ENCODE measurements at regions not wholly inside any gene's neighbourhood (a gene's known extent, or its start where the extent isn't known, plus 50 kb on each side); places are given as distances from the start of the nearest gene placed in this dataset.
"Not testable (repeated sequence)": the region's sequence is repeated elsewhere in the genome, so short reads cannot be mapped to it uniquely, and the experiment has no call there.

GRCh38 chr14:84251411-84252115 lies 1278.4 kb upstream of the FLRT2 start:
- no peak for DNase-seq (ENCODE audit: low read depth in 4 of 4, low spot score in 3 of 4)

GRCh38 chr14:84252706-84253105 lies 1277.2 kb upstream of the FLRT2 start:
- no peak for DNase-seq (ENCODE audit: low read depth in 4 of 4, low spot score in 3 of 4)

- DNase-seq (ENCODE audit: low read depth in 4 of 4, low spot score in 3 of 4): no peak
These were observed 1276.6 kb upstream of the FLRT2 start for GRCh38 chr14:84253326-84253725.

- DNase-seq (ENCODE audit: low read depth in 4 of 4, low spot score in 3 of 4): no peak
These were observed 1275.7 kb upstream of the FLRT2 start for GRCh38 chr14:84254290-84254689.

- DNase-seq (ENCODE audit: low read depth in 4 of 4, low spot score in 3 of 4): no peak
These were observed 1267.0 kb upstream of the FLRT2 start for GRCh38 chr14:84262932-84263331.

GRCh38 chr14:84272290-84272721 lies 1257.6 kb upstream of the FLRT2 start:
- no peak for DNase-seq (ENCODE audit: low read depth in 4 of 4, low spot score in 3 of 4)

- no peak for DNase-seq (ENCODE audit: low read depth in 4 of 4, low spot score in 3 of 4)
These were observed 1256.8 kb upstream of the FLRT2 start for GRCh38 chr14:84273181-84273580.

GRCh38 chr14:84282618-84283017 lies 1247.3 kb upstream of the FLRT2 start:
- DNase-seq (ENCODE audit: low read depth in 4 of 4, low spot score in 3 of 4): no peak

GRCh38 chr14:84288781-84289180 lies 1241.2 kb upstream of the FLRT2 start:
- no peak for DNase-seq (ENCODE audit: low read depth in 4 of 4, low spot score in 3 of 4)

GRCh38 chr14:84298663-84299195 lies 1231.2 kb upstream of the FLRT2 start:
- no peak for DNase-seq (ENCODE audit: low read depth in 4 of 4, low spot score in 3 of 4)

GRCh38 chr14:84303140-84303539 lies 1226.8 kb upstream of the FLRT2 start:
- DNase-seq (ENCODE audit: low read depth in 4 of 4, low spot score in 3 of 4): no peak

- no peak for DNase-seq (ENCODE audit: low read depth in 4 of 4, low spot score in 3 of 4)
These were observed 1217.4 kb upstream of the FLRT2 start for GRCh38 chr14:84312551-84312950.

- DNase-seq (ENCODE audit: low read depth in 4 of 4, low spot score in 3 of 4): no peak
These were observed 1206.5 kb upstream of the FLRT2 start for GRCh38 chr14:84323450-84323849.

GRCh38 chr14:84323978-84324377 lies 1206.0 kb upstream of the FLRT2 start:
- DNase-seq (ENCODE audit: low read depth in 4 of 4, low spot score in 3 of 4): no peak

GRCh38 chr14:84336433-84336832 lies 1193.5 kb upstream of the FLRT2 start:
- no peak for DNase-seq (ENCODE audit: low read depth in 4 of 4, low spot score in 3 of 4)

- DNase-seq (ENCODE audit: low read depth in 4 of 4, low spot score in 3 of 4): no peak
These were observed 1189.0 kb upstream of the FLRT2 start for GRCh38 chr14:84340938-84341337.

- DNase-seq (ENCODE audit: low read depth in 4 of 4, low spot score in 3 of 4): not testable (repeated sequence)
These were observed 1188.1 kb upstream of the FLRT2 start for GRCh38 chr14:84341867-84342266.

- DNase-seq (ENCODE audit: low read depth in 4 of 4, low spot score in 3 of 4): no peak
These were observed 1186.3 kb upstream of the FLRT2 start for GRCh38 chr14:84343656-84344055.

- DNase-seq (ENCODE audit: low read depth in 4 of 4, low spot score in 3 of 4): no peak
These were observed 1178.3 kb upstream of the FLRT2 start for GRCh38 chr14:84351646-84352045.

GRCh38 chr14:84361476-84361875 lies 1168.5 kb upstream of the FLRT2 start:
- DNase-seq (ENCODE audit: low read depth in 4 of 4, low spot score in 3 of 4): no peak

- DNase-seq (ENCODE audit: low read depth in 4 of 4, low spot score in 3 of 4): no peak
These were observed 1154.7 kb upstream of the FLRT2 start for GRCh38 chr14:84375235-84375634.

- DNase-seq (ENCODE audit: low read depth in 4 of 4, low spot score in 3 of 4): no peak
These were observed 1139.9 kb upstream of the FLRT2 start for GRCh38 chr14:84390010-84390409.

- DNase-seq (ENCODE audit: low read depth in 4 of 4, low spot score in 3 of 4): no peak
These were observed 1132.3 kb upstream of the FLRT2 start for GRCh38 chr14:84397631-84398030.
